HG03103 (cell line): ENCODE measurements at regions not wholly inside any gene's neighbourhood (a gene's known extent, or its start where the extent isn't known, plus 50 kb on each side); places are given as distances from the start of the nearest gene placed in this dataset.

Experiments
- ATAC-seq: cut with Tn5 transposase; IDR thresholded peaks from one replicate; pipeline ENCODE4 v1.9.1; 2021; ENCODE audit warnings: low read depth; ENCODE audit not compliant: unreplicated experiment

- no peak for ATAC-seq
These were observed 300.4 kb upstream of the TNP1 start for GRCh38 chr2:217160103-217160743.

- ATAC-seq, result no peak
These were observed 299.1 kb upstream of the TNP1 start for GRCh38 chr2:217158928-217159327.

- ATAC-seq, result no peak
These were observed 297.7 kb upstream of the TNP1 start for GRCh38 chr2:217157581-217157980.

- no peak for ATAC-seq
These were observed 296.9 kb upstream of the TNP1 start for GRCh38 chr2:217156801-217157200.

- no peak for ATAC-seq
These were observed 295.1 kb upstream of the TNP1 start for GRCh38 chr2:217154923-217155322.

- ATAC-seq, result no peak
These were observed 293.6 kb upstream of the TNP1 start for GRCh38 chr2:217153510-217153909.

GRCh38 chr2:217152831-217153230 is 293.0 kb upstream of the TNP1 start:
- no peak for ATAC-seq

GRCh38 chr2:217151509-217152206 is 291.8 kb upstream of the TNP1 start:
- no peak for ATAC-seq

GRCh38 chr2:217150236-217150635 is 290.4 kb upstream of the TNP1 start:
- ATAC-seq, result no peak

- no peak for ATAC-seq
These were observed 289.3 kb upstream of the TNP1 start for GRCh38 chr2:217149087-217149660.

GRCh38 chr2:217147818-217148217 is 288.0 kb upstream of the TNP1 start:
- ATAC-seq, result no peak

- ATAC-seq, result no peak
These were observed 287.1 kb upstream of the TNP1 start for GRCh38 chr2:217146956-217147355.

GRCh38 chr2:217142649-217143266 is 282.9 kb upstream of the TNP1 start:
- no peak for ATAC-seq

GRCh38 chr2:217138284-217138683 is 278.4 kb upstream of the TNP1 start:
- no peak for ATAC-seq

GRCh38 chr2:217127744-217128143 is 267.9 kb upstream of the TNP1 start:
- no peak for ATAC-seq

GRCh38 chr2:217125014-217125413 is 265.1 kb upstream of the TNP1 start:
- no peak for ATAC-seq

GRCh38 chr2:217124050-217124449 is 264.2 kb upstream of the TNP1 start:
- ATAC-seq, result no peak

- no peak for ATAC-seq
These were observed 261.7 kb upstream of the TNP1 start for GRCh38 chr2:217121565-217121964.

- ATAC-seq, result no peak
These were observed 260.6 kb upstream of the TNP1 start for GRCh38 chr2:217120429-217120828.

- ATAC-seq, result no peak
These were observed 258.9 kb upstream of the TNP1 start for GRCh38 chr2:217118559-217119284.

GRCh38 chr2:217117523-217117922 is 257.7 kb upstream of the TNP1 start:
- ATAC-seq, result no peak
